ENCODE measurements at regions not wholly inside any gene's neighbourhood (a gene's known extent, or its start where the extent isn't known, plus 50 kb on each side); places are given as distances from the start of the nearest gene placed in this dataset.

- TF ChIP-seq, protein P1, sequence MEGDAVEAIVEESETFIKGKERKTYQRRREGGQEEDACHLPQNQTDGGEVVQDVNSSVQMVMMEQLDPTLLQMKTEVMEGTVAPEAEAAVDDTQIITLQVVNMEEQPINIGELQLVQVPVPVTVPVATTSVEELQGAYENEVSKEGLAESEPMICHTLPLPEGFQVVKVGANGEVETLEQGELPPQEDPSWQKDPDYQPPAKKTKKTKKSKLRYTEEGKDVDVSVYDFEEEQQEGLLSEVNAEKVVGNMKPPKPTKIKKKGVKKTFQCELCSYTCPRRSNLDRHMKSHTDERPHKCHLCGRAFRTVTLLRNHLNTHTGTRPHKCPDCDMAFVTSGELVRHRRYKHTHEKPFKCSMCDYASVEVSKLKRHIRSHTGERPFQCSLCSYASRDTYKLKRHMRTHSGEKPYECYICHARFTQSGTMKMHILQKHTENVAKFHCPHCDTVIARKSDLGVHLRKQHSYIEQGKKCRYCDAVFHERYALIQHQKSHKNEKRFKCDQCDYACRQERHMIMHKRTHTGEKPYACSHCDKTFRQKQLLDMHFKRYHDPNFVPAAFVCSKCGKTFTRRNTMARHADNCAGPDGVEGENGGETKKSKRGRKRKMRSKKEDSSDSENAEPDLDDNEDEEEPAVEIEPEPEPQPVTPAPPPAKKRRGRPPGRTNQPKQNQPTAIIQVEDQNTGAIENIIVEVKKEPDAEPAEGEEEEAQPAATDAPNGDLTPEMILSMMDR (IDR thresholded peaks at IDR 0.05), result no peak
- no peak for TF ChIP-seq POLR2A (IDR thresholded peaks at IDR 0.05; ENCODE audit: low read depth)
These were observed 631.8 kb downstream of the ELAVL2 start for GRCh38 chr9:23194281-23194680.

Measured in esophagus muscularis mucosa (tissue), 3 donors.